HG03039 (cell line): ENCODE measurements at regions not wholly inside any gene's neighbourhood (a gene's known extent, or its start where the extent isn't known, plus 50 kb on each side); places are given as distances from the start of the nearest gene placed in this dataset.

Experiments used
- ATAC-seq: cut with Tn5 transposase; IDR thresholded peaks from one replicate; pipeline ENCODE4 v1.9.1; 2021; ENCODE audit warnings: mild to moderate bottlenecking, moderate library complexity; ENCODE audit not compliant: unreplicated experiment

DNA sequence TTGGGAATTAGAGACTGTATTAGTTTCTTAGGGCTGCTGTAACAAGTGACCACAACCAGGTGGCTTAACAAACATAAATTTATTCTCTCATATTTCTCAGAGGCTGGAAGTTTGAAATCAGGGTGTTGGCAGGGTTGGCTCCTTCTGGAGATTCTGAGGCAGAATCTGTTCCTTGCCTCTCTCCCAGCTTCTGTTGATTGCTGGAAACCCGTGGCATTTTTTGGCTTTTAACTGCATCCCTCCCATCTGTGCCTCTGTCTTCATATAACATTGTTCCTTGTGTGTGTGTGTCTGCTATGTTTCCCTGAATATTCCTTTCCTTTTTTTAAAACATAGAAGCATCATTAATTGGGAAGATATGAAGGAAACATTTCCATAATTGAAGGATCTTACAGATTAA, 448.1 kb upstream of the DCC start:
- no peak for ATAC-seq

DNA sequence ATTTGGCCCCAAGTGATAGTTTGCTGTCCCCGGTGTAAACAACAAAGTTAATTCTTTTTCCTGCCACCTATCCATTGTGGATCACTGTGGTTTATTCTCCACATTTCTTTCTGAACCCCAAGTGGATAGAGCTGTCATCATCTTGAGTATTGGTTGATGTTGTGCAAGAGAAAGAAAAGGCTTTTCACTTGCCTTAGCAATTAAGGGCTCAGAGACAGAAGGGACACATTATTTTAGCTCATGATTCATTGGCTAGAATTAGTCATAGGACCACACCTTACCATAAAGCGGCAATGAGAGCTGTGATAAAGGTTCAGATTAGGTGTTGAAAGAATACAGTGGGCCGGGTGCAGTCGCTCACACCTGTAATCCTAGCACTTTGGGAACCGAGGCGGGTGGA, 442.1 kb upstream of the DCC start:
- no peak for ATAC-seq

DNA sequence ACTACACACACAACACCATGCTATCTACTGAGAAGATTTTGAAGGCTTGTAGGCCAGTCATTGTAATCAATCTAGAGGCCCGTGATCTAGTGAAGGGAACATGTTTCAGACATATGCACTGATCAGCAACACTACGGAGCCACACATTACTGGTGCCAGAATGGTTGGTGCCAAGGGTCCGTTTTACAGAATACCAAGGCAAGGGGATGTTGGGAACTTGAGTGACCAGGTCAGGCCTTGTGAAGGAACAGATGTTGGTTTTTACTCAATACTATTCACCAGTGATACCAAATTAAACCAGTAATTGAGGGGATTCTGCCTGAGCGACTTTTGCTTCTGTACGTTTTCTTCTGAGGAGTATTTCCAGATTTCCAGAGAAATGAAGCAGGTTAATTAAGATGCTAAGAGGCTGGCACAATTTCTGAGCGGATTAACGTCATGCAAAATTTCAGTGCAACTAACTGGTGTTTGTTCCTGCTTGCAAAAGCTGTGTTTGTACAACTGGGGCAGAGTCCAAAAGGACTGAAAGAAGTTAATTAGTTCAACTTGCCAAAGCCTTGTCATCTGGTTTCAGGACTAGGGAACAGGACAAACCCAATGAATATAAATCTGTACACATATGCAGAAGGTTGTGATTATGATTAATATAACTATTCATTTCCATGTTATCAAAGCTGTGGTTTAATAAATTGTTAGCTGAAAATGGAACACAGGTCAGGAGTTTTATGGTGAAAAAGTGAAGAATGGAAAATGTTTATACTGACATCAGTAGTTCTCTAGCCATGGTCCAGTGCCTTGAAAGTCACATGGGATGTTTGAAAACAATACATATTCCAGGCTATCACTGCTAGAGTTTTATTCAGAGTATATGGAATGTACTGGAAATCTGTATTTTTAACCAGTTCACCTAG, 432.1 kb upstream of the DCC start:
- no peak for ATAC-seq

DNA sequence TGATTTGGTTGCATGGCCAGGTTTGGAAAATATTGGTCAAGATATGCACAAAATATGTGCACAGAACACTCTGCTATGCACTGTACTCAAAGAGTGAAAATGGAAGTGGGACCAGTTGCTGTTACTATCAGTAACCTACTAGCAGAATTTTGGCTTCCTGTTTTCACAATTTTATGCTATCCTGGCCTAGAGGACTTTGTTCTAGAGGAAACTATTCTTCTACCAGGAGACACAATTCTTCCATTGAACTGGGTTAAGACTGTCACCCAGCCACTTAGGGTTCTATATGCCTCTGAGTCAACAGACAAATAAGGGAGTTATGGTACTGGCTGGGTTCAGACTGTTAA, 431.4 kb upstream of the DCC start:
- ATAC-seq, result no peak

DNA sequence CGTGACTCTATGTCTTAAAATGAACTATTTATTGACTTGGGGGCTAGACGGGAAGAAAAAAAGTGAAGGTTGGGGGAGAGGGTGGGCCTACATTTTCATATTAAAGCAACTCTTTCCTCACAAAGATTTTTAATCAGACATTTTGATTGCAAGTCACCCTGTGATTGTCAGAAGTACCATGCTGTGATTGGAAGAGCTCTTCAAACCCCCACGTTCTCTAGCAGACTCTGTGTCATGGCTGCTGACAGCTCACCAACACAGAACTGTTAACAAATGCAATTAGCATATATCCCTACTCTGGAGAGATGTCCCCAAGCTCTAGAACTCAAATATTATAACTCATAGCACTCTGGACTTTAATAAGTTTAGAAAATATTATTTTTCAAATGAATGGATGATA, 428.4 kb upstream of the DCC start:
- ATAC-seq, result no peak

DNA sequence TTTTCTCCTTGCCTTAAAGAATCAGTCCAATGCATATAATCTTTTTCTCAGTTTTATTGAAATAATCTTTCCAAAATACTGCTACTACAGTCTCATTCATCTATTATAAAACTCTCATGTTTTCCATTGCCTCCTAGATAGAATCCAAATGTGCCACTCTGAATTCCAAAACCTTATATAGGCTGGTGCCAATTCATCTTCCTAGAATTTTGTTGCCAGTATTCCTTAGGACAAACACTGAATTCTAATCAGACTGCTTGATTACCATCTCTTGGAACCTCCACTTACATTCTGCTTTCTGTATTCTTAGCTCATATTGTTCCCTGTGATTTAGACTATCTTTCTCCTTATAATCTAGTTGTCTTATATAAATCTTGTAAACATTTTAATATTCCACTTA, 427.6 kb upstream of the DCC start:
- ATAC-seq, result no peak

DNA sequence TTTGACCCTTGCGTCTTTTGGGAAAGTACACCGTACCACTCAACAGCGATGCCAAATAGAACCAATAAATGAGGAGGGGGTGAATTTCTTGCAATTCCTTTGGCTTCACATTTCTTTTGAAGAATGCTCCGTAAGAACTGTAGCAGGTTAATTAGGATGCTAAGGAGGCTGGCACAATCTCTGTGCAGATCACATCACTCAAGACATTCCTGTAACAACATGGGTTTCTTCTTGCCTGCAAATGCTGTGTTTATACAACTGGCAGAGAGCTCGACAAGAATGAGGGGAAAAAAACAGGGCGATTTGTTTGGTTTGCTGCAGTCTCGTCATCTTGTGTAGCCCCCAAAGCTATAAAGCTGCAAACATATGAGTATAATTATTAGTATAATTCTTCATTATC, 424.8 kb upstream of the DCC start:
- ATAC-seq, result no peak

DNA sequence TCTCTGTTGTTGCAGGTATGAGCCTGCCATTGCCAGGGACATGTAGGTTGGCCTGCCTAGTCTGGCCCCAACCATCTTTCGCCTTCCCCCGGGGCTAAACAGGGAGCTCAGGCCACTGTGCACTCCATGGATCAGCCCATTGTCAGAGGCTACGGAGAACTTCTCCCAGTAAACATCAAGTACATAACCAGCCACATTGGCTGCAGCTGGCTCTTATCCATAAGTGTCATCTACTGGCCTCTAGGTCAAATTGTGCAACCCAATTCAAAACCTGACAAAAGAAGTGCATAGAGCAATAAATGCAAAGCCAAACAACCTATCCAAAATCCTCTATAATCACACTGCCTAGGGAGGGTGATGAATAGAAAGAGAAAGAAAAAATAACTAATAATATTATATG, 418.1 kb upstream of the DCC start:
- no peak for ATAC-seq

DNA sequence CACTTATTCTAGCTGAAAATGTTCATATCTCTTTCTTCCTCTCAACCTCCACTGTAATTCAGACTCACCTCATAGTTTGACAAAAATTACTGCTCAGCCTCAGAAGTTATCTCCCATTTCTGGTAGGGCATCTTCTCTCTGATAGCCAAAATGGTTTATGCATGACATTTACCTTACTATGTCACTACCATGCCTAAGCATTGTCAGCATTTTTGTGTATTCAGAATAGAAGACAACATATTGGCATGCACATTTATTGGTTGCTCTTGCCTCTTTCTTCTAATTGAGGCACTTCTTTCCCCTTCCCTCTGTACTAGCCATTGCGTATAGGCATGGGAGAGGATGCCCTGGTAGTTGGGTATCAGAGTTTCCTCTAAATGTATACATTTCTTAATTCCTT, 406.1 kb upstream of the DCC start:
- ATAC-seq, result no peak

DNA sequence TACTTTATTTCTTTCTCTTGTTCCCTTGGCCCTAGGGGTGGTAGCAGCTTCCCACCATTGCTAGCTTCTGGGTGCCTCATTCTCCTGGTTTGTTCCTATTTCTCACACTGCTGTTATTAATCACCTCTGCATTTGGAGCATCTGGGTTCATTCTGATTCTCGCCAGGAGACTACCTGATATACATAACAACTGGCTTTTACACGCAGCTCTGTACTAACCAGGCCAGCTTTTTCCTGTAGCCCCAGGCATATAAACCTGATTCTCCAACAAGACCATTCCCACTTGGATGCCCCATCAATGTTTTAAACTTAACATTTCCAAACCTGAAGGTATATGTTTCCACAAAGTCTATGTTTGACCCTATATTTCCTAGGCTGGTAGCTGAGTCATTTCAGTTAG, 403.9 kb upstream of the DCC start:
- no peak for ATAC-seq

DNA sequence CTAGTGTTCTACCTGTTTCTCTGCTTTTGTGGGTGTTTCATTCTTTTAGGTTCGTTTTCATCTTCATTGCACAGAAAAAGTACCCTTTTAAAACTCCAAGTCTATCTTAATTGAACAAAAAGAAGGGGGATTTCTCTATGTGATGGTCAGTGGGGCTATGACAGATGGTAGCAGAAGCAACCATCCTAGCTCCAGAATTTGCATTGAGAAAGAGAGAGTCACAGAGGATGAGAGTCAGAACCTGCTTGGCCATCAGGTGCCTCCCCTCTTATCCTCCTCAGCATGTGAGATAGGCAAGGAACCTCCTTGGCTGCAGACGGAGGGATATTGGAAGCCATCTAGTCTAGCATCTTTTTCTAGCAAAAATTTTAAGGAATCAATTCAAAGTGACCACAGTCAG, 398.0 kb upstream of the DCC start:
- ATAC-seq, result no peak

DNA sequence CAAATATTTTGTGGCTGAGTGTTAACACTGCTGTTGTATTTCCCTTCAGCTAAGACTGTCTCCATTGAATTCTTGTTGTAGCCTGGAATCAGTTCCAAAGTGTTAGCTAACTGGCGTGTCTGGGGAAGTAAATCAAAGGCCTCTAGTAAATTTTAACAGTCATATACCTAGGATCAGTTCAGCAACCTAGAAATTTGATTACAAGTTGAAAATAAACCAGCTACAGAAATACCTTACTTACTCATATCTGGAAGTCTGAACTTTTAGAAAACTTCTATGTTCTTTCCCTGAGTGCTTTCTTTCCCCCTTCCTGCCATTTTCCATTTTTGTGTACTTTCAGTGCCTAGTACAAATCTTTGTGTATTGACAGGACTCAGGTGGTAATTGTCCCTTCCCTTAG, 396.7 kb upstream of the DCC start:
- no peak for ATAC-seq

DNA sequence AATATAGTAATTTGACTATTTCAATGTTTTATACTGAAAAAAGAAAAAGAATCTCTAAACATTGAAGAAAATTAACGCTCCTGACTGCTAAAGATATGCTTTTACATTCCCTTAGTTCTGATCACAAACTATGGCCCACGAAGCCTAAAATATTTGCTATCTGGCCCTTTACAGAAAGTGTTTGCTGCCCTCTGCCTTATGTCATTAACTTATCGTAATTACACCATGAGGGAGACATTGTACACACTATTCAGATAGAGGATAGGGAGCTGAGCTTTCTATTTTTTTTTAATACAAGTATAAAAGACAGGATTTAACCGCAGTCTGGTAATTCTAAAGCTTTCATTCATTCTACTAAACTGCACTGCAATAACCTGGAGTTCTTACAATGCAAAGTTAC, 393.1 kb upstream of the DCC start:
- ATAC-seq, result no peak

DNA sequence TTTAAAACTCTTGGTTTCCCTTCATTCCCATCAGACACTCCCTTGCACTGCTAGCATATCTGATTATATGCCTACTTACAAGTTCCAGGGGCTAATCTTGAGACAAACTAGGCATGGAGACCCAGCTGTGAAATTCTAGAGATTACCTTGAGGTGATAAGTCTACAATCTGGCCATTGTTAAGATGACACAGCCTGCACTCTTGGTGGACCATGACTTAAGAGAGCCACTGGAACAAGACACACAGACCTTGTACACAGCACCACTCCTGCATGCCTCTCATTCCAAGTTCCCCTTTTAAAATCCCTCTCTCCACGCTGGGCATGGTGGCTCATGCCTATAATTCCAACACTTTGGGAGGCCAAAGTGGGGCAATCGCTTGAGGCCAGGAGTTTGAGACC, 387.2 kb upstream of the DCC start:
- no peak for ATAC-seq

DNA sequence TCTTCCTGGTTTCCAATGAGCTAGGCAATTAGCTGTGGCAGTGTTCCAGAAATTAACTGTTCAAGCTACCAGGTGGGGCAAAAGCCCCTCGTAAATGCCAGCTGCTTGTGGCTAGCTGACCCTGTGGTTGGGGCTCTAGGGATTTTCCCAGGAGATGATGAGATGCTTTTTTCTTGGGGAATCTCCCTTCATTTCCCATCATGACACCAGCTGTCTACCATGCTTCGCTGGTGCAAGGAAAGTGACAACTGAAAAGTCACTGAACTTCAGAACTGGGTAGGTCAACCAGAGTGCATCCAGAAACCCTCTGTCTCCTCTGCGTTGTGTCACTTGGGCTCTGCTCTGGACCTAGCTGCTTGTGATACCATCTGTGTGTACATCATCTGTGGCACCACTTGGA, 386.5 kb upstream of the DCC start:
- peak; percentile 93 for ATAC-seq

DNA sequence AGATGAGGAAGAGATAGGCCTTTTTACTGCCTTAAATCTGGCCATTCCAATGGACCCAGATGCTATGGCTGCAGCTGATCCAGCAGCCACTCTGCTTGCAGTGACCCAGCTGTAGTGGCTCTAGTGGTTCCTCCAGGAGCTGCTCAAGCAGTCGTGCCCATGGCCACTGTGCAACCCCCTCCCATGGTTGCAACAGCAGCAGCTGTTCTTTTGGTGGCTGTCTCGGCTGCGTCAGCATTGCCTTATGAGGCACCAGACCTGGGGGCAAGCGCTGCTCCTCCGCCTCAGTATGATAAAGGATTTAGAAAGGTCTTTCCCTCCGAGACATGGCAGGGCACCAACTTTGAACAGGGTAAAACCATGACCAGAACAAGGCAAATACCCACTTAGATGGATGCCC, 384.9 kb upstream of the DCC start:
- no peak for ATAC-seq

DNA sequence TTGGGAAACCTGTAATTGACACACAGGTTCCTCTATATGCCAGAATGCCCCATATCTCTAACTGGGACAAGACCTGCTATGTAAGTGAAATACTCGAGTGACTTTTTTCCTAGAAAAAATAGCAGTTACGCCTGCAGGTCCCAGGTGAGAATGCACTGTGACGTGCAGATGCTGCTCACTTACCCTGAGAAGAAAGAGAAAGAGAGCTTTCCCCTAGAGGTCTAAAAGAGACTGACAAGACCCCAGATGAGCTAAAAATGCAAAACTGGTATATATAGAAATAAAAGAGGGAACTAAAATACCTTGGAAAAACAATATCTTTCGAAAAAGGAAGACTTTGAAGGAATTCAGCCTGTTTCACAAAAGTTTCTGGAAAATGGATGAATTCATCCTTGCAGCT, 383.0 kb upstream of the DCC start:
- ATAC-seq, result no peak

DNA sequence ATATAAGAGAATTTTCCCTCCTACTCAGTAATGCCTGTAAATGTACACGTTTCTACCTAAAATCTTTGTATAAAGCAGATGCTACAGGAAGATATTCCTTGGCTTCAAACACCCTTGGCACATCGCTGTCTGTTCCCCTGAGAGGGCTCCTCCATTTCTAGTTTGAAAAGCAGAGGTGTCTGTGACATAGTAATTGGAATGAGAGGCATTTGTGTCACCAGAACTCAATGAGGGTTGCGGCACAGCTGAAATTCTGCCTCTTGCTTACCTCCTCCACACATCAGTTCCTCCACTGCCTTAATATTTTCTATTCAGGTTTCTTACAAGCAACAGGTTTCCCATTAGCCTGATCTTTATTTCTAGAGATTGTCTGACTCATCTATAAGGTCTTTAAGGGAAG, 359.9 kb upstream of the DCC start:
- no peak for ATAC-seq

DNA sequence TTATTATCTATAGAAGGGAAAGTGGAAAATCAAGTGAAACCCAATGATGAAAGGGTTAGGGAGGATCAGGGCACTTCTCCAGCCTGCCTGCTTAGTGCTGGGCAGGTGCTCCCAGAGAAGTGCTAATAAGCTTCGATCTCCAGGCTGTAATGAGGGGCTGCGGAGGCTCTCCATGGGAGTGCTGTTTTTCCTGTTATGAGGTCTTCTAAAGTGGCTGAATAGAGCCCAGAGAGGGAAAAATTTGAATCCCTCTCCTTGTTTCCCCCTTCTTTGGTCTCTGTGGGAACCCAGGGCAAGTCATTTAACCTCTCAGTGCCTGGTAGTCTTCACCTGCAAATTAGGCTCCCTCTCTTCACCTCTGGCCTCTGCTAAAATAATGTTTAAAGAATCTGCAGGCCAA, 351.7 kb upstream of the DCC start:
- no peak for ATAC-seq

DNA sequence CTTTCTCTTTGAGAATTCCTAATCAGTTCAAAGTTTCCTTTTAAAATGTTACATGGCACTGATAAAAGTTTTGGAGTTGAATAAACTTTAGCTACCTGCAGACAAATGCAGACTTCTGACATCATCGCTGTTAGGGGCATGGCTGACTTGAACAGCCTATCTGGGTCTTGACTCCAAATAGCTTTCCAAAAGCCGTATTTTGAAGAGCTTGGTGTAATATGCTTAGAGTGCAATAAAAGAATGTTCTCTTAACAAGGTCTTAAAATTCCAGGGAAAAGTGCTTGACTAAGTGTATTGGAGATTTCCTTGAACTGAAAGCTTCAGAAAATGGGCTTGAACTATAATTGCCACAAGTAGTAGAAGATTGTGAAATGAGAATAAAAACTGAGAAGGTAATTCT, 342.9 kb upstream of the DCC start:
- ATAC-seq, result no peak

DNA sequence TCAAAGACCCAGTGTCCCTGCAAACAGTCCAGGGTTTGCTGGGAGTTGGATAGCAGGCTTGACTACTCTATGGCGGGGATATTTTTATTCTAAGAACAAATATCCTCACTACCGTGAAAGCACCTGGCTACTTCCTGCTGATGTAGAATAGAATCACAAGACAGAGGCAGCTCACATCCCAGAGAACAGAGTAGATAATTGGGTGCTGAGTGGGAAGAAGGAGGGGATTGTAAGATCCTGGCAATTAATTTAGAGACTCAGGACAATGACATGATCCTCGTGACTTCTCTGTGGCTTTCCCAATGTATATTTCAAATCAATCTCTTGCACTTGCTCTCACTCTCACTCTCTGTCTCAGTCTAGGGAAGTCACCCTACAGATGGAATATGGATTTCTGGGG, 341.9 kb upstream of the DCC start:
- no peak for ATAC-seq

DNA sequence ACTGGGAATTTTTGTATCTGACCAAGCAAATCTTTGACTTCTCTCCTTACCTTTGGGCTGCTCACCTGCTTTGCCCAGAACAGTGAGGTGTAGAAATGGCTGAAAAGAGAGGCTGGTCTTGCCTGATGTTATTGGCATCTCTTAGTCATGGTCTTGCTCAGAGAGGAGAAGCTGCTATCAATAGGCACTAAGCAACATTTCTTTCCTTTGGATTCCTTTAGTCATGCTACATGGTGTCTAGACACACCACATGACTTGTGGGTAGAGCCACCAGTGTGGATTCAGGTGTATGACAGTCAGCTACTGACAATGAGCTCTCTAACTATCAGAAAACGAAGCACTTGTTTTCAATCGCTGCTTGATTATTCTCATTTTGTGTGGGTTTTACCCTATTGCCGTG, 341.3 kb upstream of the DCC start:
- ATAC-seq, result no peak

DNA sequence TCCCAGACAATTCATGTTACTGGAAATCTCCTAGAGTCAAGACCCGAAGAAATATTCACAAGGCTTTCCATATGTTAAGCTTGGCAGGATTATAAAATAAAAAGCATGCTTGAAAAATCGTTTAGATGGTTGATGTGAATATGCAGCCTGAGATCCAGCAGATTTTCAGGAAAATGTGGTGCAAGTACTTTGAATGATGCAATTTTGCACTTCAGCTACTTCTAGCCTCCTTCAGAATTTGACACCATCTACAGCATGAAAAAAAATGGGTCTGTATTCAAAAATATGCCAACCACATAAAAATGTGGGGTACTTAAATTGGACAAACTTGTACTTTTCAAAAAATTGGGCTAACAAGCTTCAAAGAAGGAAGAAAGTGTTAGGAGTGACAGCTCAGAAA, 340.6 kb upstream of the DCC start:
- no peak for ATAC-seq
